DMS79 treated with DMSO at 0.1 percent for 48 hours (cell line): ENCODE measurements at regions not wholly inside any gene's neighbourhood (a gene's known extent, or its start where the extent isn't known, plus 50 kb on each side); places are given as distances from the start of the nearest gene placed in this dataset.

Source experiments
- DNase-seq: peaks from one replicate; lab custom pipeline; 2025; lab: John Stamatoyannopoulos, UW

- no peak for DNase-seq
Observed at GRCh38 chr11:116217441-116217840, 555.3 kb downstream of the BUD13 start.

DNA sequence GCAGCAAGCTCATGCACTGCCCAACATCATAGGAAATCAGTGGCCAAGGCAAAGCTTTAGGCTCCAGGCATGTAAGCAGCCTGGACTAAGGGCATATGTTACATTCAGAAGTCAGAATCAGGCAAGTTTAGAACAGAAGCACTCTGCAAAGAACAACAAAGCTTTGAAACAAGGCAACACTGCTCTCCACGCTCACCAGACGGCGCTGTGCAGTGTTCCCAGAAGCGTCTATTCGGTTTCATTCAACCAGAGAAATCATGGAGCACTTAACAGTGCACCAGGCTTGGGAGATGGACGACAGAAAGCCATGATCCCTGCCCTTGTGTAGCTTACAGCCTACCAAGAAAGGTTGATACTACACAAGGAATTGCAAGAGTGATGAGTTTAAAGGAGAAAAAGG, 555.8 kb downstream of the BUD13 start:
- no peak for DNase-seq

GRCh38 chr11:116215471-116216113, 557.2 kb downstream of the BUD13 start:
- DNase-seq: no peak

- no peak for DNase-seq
Observed at GRCh38 chr11:116211147-116211546, 561.6 kb downstream of the BUD13 start.

DNA sequence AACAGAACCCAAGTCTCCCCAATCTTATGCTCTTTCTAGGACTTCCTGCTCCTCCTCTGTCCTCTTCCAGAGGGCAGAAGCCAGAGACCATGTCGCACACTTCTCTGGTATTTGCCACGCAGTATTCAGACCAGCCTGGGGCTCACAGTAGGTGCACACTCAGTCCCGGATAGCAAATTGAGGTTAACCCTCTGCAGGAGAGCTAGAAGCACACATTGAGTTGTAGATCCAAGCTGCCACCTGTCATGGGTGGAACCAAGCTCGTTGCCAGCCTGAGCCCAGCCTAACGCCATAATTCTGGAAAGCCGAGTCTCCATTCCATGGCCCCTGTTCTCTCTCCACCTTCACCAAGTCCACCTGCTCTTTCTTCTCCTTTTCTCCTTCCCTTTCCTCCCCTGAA, 562.1 kb downstream of the BUD13 start:
- no peak for DNase-seq

GRCh38 chr11:116209255-116209654, 563.5 kb downstream of the BUD13 start:
- DNase-seq: no peak

DNA sequence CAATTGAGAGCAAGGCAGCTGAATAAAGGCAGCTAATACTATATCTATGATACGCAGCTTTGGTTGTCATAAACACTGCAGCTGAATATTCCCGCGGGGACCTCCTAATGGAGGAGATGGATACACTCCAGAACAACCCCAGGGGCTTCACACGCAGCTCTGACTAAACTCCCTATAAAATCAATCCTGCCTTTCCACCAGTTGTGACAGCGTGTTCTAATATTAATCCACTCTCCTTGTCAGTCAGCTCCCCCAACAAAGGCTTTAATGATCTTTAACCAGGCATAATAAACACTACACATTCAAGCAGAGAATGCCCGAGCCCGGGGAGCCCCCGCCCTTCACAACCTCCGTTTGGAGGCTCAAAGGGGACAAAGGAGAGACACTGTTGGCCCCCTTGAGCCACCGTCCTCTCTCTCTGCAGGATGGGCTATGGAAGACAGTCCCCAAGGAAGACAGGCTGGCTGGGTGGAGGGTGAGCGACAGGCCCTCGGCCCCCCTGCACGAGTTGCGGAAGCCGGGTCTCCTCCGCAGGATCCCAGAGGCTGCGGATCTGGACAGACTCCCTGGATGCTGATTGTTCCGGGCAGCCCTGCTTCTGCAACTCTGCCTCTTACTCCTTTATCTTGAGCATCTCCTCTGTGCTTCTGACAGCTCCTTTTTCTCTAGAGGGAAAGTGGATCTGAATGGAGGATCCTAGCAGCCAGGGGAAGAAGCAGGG, 565.2 kb downstream of the BUD13 start:
- peak; percentile 89 for DNase-seq

GRCh38 chr11:116207019-116207418, 565.8 kb downstream of the BUD13 start:
- no peak for DNase-seq

GRCh38 chr11:116202922-116203321, 569.9 kb downstream of the BUD13 start:
- peak; percentile 68 for DNase-seq

DNA sequence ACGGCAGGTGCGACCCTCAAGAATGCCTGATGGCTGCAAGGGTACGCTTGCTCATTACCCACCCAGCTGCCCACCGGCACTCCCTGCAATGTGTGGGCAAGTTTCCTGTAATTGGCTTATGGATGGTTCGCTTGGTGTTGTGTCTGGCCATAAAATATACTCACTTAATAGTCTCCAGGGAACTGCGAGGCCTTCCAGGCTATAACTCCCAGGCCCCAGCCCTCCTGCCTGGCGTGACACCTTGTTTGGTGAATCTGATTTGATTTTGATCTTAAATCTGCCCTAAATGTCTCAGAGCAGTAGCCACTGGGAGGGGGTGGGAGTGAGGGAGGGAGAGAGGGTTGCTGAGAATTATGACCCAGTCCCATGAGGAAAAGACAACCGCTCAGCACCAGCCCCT, 572.2 kb downstream of the BUD13 start:
- no peak for DNase-seq

GRCh38 chr11:116199182-116199581, 573.6 kb downstream of the BUD13 start:
- DNase-seq: peak; percentile 94

DNA sequence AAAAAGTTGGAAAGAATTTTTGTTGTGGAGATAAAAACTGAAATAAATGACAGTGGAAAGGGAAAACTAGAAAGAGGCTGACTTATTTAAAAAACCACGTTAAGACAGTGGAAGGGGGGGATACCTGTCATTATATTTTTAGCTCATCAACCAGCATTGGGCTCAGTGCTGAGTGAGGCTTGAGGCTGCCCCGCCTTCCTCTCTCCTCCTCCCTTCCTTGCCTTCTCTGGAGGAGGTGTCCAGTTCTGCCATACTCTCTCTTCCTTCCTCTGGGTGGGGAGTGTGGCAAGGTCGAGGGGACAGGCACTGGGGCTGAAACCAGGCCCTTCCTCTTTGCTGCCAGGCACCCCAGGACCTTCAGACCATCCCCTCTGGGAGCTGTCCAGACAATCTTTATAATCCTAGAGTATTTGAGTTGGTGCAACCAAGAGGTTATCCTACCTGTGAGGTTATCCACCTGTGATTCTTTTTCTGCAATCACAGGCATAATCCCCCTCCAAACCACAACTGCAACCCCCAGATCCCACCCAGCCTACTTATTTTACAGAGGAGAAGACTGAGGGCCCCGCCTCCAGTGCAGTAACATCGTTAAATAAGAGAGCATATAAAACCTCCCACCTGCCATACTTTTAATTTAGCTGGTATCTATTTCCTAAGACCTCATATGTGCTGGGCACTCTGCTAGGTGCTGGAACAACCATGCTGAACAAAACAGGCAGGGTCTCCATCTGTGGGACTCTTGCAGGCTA, 578.5 kb downstream of the BUD13 start:
- no peak for DNase-seq

DNA sequence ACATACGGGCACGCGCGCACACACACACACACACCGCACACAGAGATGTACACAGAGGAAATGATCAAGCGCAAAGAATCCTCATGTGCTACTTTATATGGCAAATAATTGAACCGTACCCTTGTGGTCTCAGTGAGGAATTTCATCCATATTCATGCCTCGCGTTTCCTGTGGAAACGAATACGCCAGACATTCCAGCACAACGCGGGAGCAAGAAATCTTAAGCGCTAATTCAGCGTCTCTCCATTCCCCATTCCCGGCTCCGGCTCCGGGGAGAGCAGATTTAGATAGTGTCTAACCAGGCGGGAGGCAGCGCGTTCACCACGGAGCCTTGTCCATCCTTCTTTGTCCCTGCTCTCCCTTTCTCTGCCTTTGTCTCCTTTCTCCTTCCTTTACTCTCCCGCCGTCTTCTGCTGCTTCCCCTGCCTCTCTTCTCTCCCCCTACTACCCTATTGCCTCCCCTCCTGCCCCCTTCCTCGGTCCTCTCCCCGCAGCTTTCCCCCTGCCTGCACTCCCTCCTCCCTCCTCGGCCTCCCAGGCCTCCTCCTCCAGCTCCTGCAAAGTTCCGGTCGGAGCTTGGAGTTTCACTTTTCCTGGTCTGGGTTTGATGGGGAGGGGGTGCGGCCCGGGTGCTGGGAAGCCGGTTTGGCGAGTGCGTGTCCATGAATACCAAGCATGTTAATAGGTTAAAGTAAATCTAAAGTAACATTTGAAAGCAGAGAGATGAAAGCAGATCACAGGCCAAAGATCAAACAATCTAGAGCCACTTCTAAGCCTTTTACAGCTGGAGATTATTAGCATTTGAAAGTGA, 579.3 kb downstream of the BUD13 start:
- peak; percentile 84 for DNase-seq

DNA sequence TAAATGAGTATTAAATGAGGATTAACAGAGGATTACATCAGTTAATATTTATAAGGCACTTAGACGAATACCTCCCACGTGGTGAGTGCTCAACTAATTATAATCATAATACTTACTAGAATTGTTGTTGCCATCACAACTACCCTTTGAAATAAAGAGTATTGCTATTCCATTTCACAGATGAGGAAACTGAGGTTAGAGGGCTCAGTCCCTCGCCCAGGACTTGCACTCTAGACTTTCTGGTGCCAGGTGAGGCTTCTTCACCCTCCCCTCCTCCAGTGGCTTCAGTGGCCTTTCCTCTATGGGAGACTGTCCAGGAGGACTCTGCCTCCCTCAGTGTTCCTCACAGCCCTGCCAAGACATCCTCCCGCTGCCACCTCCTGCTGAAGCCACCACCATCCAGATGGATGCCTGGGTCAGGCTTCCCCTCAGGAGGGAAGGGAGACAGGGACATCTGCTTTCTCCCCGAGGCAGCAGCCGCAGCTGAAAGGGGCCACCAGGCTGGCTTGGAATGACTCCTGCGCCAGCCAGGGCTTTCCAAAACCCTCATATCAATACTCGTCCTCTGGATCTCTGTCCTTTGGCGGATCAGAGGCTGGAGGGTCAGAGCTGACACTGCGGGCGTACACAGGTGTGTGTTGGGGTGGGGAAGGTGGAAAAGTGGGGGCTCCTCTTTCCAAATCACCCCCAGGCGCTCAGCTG, 580.1 kb downstream of the BUD13 start:
- peak; percentile 32 for DNase-seq

DNA sequence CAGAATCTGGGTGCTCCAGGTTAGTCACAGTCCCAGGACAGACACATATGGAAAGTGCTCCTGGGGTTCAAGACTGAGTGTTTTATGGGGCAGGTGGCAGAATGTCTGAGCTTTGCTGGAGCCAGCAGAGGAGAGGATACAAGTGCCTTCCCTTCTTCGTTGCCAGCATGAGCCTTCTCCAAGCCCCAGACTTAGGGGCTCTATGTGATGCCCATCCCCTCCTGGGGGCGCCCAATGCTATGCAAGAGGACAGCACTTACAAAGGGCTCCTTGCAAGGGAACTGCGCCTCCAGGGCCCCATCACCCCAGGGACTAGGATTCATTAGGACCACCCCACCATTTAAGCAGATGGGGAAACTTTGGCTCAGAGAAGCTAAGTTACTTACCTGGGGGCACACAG, 581.9 kb downstream of the BUD13 start:
- no peak for DNase-seq

DNA sequence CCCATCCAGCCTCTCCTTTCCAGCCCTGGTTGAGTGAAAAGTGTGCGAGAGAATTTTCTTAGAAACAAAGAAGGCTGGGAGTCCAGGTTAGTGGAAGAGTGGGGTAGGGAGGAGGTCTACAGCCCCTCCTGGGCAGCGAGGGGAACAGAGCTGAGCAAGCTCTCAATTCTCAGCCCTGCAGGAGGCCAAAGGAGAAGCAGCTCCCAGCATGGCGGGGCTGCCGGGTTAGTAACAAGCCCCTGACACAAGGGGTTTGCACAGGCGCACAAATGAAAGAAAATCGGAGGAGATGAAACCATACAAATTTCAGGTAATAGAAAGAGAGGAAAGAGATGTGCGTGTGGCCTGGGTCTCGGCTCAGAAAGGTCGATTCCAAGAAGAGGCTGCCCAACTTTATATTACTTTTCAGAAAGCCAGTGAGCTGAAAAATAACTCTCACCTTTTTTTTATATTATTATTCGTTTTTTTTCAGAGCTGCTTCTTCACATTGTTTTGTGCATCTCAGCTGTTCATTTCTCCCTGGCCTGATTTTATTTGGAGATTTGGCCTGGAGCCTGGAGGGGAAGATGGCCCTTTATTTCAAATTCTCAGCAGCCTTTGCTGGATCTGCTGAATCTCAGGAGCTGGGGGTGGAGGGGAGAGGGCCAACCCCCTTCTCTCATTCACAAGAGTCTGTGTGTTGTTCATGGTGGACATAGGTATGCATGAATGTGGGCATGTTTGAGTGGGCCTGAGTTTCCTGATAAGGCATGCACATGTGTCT, 583.2 kb downstream of the BUD13 start:
- DNase-seq: no peak

- DNase-seq: no peak
Observed at GRCh38 chr11:116188350-116188749, 584.4 kb downstream of the BUD13 start.

- DNase-seq: no peak
Observed at GRCh38 chr11:116187026-116187425, 585.8 kb downstream of the BUD13 start.

DNA sequence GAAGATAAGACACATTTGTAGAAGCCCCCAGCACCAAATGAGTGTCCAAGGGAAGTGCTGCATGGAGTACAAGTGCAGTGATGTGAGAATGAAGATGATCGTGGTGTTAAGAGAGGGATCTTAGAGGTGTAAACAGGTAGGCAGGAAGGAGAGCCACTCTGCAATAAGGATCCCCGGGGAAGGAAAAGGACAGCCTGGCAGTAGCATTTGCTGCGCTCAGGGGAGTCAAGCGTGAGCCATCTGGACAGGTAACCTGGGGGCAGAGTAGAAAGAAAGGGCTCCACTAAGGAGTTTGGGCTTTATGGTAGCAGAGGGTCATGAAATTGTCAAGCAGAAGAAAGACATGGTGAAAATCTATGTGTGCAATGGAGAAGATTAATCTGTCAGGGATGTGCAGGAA, 587.2 kb downstream of the BUD13 start:
- DNase-seq: no peak

DNA sequence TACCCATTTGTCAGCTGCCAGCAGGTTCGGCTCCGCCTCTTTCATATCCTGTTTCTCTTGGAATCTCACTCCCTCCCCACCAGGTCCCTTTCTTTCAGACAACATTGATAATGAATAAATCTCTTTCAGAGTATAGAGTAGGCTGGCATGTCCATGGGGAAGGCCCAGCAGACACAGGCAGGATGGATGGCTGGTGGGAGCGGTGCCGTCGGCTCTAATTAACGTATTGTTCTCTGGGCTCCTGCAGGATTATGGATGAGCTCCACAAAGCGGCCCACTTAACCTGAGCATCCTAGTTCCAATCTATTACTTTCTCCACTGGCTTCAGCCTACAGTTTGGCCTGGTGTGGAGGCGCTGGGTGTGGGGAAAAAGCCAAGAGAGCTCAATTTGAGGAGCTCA, 588.0 kb downstream of the BUD13 start:
- DNase-seq: no peak
